Fibroblast of pulmonary artery (primary cell): ENCODE measurements at regions not wholly inside any gene's neighbourhood (a gene's known extent, or its start where the extent isn't known, plus 50 kb on each side); places are given as distances from the start of the nearest gene placed in this dataset.

Source experiments
- DNase-seq: peaks from one replicate; pipeline ENCODE4 v3.0.0-alpha.2; 2010; ENCODE audit warnings: low read depth
- H3K4me3 ChIP-seq: replicated peaks from 2 replicates; pipeline ENCODE4 v1.5.1; 2011; ENCODE audit warnings: low read depth, mild to moderate bottlenecking, control low read depth, low read length, moderate library complexity
- CTCF ChIP-seq: IDR thresholded peaks from 2 replicates; pipeline ENCODE4 v1.5.1; 2011; ENCODE audit warnings: mild to moderate bottlenecking, control low read depth, low read length, inconsistent platforms; ENCODE audit errors: missing control alignments

GRCh38 chr11:106427736-106428135, 350.3 kb downstream of the AASDHPPT start:
- H3K4me3 ChIP-seq, result no peak overlapping the region
- no peak for DNase-seq
- no peak for TF ChIP-seq CTCF

GRCh38 chr11:106442032-106442431, 364.6 kb downstream of the AASDHPPT start:
- DNase-seq, result no peak
- TF ChIP-seq CTCF, result no peak
- no peak overlapping the region for H3K4me3 ChIP-seq

GRCh38 chr11:106446302-106446701, 368.8 kb downstream of the AASDHPPT start:
- no peak for DNase-seq
- no peak for TF ChIP-seq CTCF
- H3K4me3 ChIP-seq, result no peak overlapping the region

- no peak overlapping the region for H3K4me3 ChIP-seq
- no peak for TF ChIP-seq CTCF
- DNase-seq, result no peak
Measured at GRCh38 chr11:106446955-106447354, 369.5 kb downstream of the AASDHPPT start.

- no peak for TF ChIP-seq CTCF
- H3K4me3 ChIP-seq, result no peak overlapping the region
- DNase-seq, result no peak
Measured at GRCh38 chr11:106447631-106448191, 370.2 kb downstream of the AASDHPPT start.

GRCh38 chr11:106449763-106450162, 372.3 kb downstream of the AASDHPPT start:
- H3K4me3 ChIP-seq, result no peak overlapping the region
- TF ChIP-seq CTCF, result no peak
- DNase-seq, result no peak

- H3K4me3 ChIP-seq, result no peak overlapping the region
- DNase-seq, result no peak
- no peak for TF ChIP-seq CTCF
Measured at GRCh38 chr11:106451228-106451922, 373.9 kb downstream of the AASDHPPT start.
